ENCODE measurements at regions not wholly inside any gene's neighbourhood (a gene's known extent, or its start where the extent isn't known, plus 50 kb on each side); places are given as distances from the start of the nearest gene placed in this dataset.
A peak's percentile ranks its signal among the peaks of the same experiment; 100 is the strongest.

DNA sequence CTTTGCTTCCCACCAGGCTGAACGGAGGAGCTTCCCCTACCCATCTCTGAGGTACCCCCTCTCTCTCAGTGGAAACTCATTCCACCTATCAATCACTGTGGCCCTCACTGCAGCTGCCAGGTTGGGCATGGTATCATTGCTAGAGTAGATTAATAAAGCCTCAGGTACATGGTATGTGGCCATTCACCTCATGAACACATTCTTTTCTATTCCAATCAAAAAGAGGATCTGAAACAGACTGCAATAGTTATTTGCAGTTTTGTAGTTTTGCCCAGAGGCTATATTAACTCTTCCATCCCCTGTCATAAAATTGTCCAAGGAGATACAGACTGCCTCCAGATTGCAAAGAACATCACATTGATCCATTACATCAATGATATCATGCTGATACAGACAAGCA, 85.8 kb upstream of the MVB12B start:
- no peak for TF ChIP-seq ZFP30 (CRISPR knock-in tag; IDR thresholded peaks at IDR 0.05)
- no peak for ATAC-seq

DNA sequence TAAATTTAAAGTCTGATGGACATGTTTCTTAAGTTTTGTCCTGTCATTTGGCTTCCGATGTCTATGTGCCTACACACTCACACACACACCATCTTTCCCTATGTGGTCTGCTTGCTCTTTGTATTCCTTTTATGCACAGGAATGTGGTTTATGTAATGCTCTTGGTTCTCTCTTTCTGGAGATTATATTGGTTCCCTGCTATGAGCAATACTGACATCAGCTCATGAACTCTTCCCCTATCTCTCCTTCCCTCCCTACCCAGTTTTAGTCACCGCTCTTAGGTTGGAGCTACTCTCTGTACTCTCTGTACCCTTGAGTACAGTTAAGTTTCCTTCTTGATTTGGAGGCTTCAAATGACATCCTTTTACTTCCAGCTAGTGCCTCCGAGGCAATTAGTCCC, 77.9 kb upstream of the MVB12B start:
- peak; percentile 66 for ATAC-seq
- TF ChIP-seq ZNF70 (CRISPR knock-in tag; IDR thresholded peaks at IDR 0.05) = no peak
- no peak for TF ChIP-seq BACH2 (CRISPR knock-in tag; IDR thresholded peaks at IDR 0.05; ENCODE audit: borderline replicate concordance)
- TF ChIP-seq, protein P1, sequence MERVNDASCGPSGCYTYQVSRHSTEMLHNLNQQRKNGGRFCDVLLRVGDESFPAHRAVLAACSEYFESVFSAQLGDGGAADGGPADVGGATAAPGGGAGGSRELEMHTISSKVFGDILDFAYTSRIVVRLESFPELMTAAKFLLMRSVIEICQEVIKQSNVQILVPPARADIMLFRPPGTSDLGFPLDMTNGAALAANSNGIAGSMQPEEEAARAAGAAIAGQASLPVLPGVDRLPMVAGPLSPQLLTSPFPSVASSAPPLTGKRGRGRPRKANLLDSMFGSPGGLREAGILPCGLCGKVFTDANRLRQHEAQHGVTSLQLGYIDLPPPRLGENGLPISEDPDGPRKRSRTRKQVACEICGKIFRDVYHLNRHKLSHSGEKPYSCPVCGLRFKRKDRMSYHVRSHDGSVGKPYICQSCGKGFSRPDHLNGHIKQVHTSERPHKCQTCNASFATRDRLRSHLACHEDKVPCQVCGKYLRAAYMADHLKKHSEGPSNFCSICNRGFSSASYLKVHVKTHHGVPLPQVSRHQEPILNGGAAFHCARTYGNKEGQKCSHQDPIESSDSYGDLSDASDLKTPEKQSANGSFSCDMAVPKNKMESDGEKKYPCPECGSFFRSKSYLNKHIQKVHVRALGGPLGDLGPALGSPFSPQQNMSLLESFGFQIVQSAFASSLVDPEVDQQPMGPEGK (CRISPR knock-in tag; IDR thresholded peaks at IDR 0.05; ENCODE audit: borderline replicate concordance) = no peak
- no peak for TF ChIP-seq TOX (CRISPR knock-in tag; IDR thresholded peaks at IDR 0.05; ENCODE audit: borderline replicate concordance)
- no peak for TF ChIP-seq TCF4 (CRISPR knock-in tag; IDR thresholded peaks at IDR 0.05; ENCODE audit: borderline replicate concordance)
- TF ChIP-seq, protein P2, sequence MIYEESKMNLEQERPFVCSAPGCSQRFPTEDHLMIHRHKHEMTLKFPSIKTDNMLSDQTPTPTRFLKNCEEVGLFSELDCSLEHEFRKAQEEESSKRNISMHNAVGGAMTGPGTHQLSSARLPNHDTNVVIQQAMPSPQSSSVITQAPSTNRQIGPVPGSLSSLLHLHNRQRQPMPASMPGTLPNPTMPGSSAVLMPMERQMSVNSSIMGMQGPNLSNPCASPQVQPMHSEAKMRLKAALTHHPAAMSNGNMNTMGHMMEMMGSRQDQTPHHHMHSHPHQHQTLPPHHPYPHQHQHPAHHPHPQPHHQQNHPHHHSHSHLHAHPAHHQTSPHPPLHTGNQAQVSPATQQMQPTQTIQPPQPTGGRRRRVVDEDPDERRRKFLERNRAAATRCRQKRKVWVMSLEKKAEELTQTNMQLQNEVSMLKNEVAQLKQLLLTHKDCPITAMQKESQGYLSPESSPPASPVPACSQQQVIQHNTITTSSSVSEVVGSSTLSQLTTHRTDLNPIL (CRISPR knock-in tag; IDR thresholded peaks at IDR 0.05; ENCODE audit: low read depth) = no peak
- TF ChIP-seq ZFP30 (CRISPR knock-in tag; IDR thresholded peaks at IDR 0.05) = no peak

DNA sequence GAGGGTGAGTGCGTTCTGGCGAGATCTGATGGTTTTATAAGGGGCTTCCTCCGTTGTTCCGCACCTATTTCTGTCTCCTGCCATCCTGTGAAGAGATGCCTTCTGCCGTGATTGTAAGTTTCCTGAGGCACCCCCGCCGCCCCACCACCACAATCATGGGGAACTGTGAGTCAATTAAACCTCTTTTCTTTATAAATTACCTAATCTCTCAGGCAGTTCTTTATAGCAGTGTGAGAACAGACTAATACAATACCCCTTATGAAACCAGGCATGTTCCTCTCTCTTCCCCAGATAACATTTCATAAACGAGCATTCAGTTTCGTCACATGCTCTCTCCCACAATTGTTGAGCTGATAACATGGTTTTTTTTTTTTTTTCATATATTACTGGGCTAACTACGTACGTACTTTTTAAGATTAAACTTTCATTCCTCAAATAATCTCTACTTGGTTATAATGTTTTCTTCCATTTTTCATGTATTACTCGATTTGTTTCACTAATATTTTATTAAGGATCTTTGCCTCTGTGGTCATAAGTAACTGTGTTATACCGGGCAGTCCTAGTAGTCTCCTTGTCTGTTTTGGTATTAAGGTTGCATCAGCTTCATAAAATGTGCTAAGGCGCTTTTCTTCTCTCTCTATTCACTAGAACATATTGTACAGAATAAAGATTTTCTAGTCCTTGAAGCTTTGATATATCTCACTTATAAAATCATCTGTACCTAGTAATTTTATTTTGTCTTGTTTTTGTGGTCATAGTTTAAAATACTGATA, 64.9 kb upstream of the MVB12B start:
- no peak for ATAC-seq
- TF ChIP-seq ZC3H10 (CRISPR knock-in tag; IDR thresholded peaks at IDR 0.05) (no peak), ESRRG (CRISPR knock-in tag; IDR thresholded peaks at IDR 0.05) (no peak), ZNF565 (CRISPR knock-in tag; conservative IDR thresholded peaks at IDR 0.05; ENCODE audit: low read depth) (no peak), PPARA (CRISPR knock-in tag; IDR thresholded peaks at IDR 0.05; ENCODE audit: borderline replicate concordance) (no peak), ARNTL (CRISPR knock-in tag; IDR thresholded peaks at IDR 0.05; ENCODE audit: borderline replicate concordance, low read depth) (no peak), ZNF70 (CRISPR knock-in tag; IDR thresholded peaks at IDR 0.05) (no peak), SNAI2 (CRISPR knock-in tag; IDR thresholded peaks at IDR 0.05) (no peak), TOX (CRISPR knock-in tag; IDR thresholded peaks at IDR 0.05; ENCODE audit: borderline replicate concordance) (no peak), CSDC2 (CRISPR knock-in tag; IDR thresholded peaks at IDR 0.05) (no peak), ZFP30 (CRISPR knock-in tag; IDR thresholded peaks at IDR 0.05) (no peak), ZNF8 (CRISPR knock-in tag; IDR thresholded peaks at IDR 0.05) (no peak), RARB (CRISPR knock-in tag; IDR thresholded peaks at IDR 0.05) (no peak)
- TF ChIP-seq, protein P3, sequence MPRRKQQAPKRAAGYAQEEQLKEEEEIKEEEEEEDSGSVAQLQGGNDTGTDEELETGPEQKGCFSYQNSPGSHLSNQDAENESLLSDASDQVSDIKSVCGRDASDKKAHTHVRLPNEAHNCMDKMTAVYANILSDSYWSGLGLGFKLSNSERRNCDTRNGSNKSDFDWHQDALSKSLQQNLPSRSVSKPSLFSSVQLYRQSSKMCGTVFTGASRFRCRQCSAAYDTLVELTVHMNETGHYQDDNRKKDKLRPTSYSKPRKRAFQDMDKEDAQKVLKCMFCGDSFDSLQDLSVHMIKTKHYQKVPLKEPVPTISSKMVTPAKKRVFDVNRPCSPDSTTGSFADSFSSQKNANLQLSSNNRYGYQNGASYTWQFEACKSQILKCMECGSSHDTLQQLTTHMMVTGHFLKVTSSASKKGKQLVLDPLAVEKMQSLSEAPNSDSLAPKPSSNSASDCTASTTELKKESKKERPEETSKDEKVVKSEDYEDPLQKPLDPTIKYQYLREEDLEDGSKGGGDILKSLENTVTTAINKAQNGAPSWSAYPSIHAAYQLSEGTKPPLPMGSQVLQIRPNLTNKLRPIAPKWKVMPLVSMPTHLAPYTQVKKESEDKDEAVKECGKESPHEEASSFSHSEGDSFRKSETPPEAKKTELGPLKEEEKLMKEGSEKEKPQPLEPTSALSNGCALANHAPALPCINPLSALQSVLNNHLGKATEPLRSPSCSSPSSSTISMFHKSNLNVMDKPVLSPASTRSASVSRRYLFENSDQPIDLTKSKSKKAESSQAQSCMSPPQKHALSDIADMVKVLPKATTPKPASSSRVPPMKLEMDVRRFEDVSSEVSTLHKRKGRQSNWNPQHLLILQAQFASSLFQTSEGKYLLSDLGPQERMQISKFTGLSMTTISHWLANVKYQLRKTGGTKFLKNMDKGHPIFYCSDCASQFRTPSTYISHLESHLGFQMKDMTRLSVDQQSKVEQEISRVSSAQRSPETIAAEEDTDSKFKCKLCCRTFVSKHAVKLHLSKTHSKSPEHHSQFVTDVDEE (CRISPR knock-in tag; IDR thresholded peaks at IDR 0.05) = no peak
- TF ChIP-seq, protein P4, sequence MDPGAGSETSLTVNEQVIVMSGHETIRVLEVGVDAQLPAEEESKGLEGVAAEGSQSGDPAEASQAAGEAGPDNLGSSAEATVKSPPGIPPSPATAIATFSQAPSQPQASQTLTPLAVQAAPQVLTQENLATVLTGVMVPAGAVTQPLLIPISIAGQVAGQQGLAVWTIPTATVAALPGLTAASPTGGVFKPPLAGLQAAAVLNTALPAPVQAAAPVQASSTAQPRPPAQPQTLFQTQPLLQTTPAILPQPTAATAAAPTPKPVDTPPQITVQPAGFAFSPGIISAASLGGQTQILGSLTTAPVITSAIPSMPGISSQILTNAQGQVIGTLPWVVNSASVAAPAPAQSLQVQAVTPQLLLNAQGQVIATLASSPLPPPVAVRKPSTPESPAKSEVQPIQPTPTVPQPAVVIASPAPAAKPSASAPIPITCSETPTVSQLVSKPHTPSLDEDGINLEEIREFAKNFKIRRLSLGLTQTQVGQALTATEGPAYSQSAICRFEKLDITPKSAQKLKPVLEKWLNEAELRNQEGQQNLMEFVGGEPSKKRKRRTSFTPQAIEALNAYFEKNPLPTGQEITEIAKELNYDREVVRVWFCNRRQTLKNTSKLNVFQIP (CRISPR knock-in tag; IDR thresholded peaks at IDR 0.05; ENCODE audit: borderline replicate concordance, low read depth) = no peak
- TF ChIP-seq, protein P2 (CRISPR knock-in tag; IDR thresholded peaks at IDR 0.05; ENCODE audit: low read depth) = no peak
- TF ChIP-seq, protein P5, sequence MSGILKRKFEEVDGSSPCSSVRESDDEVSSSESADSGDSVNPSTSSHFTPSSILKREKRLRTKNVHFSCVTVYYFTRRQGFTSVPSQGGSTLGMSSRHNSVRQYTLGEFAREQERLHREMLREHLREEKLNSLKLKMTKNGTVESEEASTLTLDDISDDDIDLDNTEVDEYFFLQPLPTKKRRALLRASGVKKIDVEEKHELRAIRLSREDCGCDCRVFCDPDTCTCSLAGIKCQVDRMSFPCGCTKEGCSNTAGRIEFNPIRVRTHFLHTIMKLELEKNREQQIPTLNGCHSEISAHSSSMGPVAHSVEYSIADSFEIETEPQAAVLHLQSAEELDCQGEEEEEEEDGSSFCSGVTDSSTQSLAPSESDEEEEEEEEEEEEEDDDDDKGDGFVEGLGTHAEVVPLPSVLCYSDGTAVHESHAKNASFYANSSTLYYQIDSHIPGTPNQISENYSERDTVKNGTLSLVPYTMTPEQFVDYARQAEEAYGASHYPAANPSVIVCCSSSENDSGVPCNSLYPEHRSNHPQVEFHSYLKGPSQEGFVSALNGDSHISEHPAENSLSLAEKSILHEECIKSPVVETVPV (CRISPR knock-in tag; IDR thresholded peaks at IDR 0.05) = no peak
